Stimulated activated effector memory CD8-positive, alpha-beta T cell treated with anti-CD3 and anti-CD28 coated beads, Interleukin-12 subunit alpha, Interleukin-12 subunit beta, amount 100 ng/mL, for 72 hours (primary cell): ENCODE measurements at regions not wholly inside any gene's neighbourhood (a gene's known extent, or its start where the extent isn't known, plus 50 kb on each side); places are given as distances from the start of the nearest gene placed in this dataset.
"Not testable (repeated sequence)": the region's sequence is repeated elsewhere in the genome, so short reads cannot be mapped to it uniquely, and the experiment has no call there.

Experiments
- ATAC-seq: fragments of 150-1000 bp; cut with Tn5 transposase; 2 replicates; pipeline ENCODE4 v1.10.0; 2021
- DNase-seq, 2 donors: peaks; one replicate each; pipeline ENCODE4 v3.0.0; 2021 to 2022; ENCODE audit warnings: low spot score in 2 of 2
- H3K27ac Mint-ChIP-seq: one replicate; pipeline ENCODE4 v1.8.0; 2022; ENCODE audit warnings: mild to moderate bottlenecking, mixed read lengths
- H3K36me3 Mint-ChIP-seq: one replicate; pipeline ENCODE4 v1.8.0; 2022; ENCODE audit warnings: mild to moderate bottlenecking, mixed read lengths
- H3K4me1 Mint-ChIP-seq: one replicate; pipeline ENCODE4 v1.8.0; 2022; ENCODE audit warnings: mixed read lengths
- H3K4me3 Mint-ChIP-seq: one replicate; pipeline ENCODE4 v1.8.0; 2022; ENCODE audit warnings: mild to moderate bottlenecking, mixed read lengths
- H3K9me3 Mint-ChIP-seq: one replicate; pipeline ENCODE4 v1.8.0; 2022; ENCODE audit warnings: mixed read lengths

DNA sequence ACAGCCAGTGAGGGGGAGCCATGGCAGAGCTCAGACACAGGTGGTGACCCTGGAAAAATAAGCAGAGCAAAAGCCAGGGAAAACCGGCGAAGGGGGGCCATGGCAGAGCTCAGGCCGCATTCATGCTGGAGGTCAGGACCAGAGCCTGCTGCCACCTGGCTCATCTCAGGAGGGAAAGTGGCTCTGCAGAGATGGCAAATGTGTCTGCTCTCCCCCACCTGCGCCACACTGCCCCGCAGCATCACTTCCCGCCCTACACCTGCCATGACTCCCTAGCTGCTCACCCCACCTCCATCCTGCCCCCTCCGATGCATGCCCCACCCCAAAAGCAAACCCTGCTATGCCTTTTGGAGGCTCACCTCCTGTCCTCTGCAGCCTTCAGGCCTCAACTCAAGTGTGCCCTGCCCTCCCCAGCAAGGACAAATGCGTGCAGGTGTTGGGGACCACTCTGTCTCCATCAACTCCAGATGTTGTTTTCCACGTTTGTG lies 123.2 kb upstream of the FGF3 start:
- Mint-ChIP-seq H3K9me3 (no peaks in the 10 kb centered on the region), H3K27ac (no peak overlapping the region), H3K4me1 (no peaks in the 10 kb centered on the region), H3K36me3 (no peaks in the 10 kb centered on the region), H3K4me3 (no peak overlapping the region)
- DNase-seq (no peak), ATAC-seq (no peak)

DNA sequence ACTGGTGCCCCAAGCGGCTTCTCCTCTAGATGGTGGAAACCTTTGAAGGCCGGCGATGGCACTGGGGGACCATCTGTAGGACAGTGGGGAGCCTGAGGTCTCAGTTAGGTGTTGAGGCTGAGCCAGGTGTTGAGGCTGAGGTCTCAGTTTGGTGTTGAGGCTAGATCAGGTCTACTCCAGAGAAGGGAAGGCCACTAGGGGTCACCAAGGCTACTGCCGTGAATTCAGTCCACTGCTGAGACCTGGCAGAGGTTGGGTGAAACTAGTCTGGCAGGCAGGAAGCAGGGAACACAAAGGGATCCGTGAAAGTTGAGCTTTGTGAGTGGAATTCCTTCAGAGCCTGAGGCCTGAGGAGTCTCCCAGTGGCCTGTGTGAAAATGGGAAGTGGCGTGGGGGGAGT lies 123.8 kb upstream of the FGF3 start:
- Mint-ChIP-seq H3K4me1 (no peaks in the 10 kb centered on the region), H3K36me3 (no peaks in the 10 kb centered on the region), H3K27ac (no peak overlapping the region), H3K9me3 (no peaks in the 10 kb centered on the region), H3K4me3 (no peak overlapping the region)
- ATAC-seq (no peak), DNase-seq (no peak)

GRCh38 chr11:69943506-69943905 lies 124.3 kb upstream of the FGF3 start:
- H3K9me3 Mint-ChIP-seq = no peaks in the 10 kb centered on the region
- H3K36me3 Mint-ChIP-seq = no peaks in the 10 kb centered on the region
- H3K4me1 Mint-ChIP-seq = no peaks in the 10 kb centered on the region

GRCh38 chr11:69944146-69944795 lies 125.1 kb upstream of the FGF3 start:
- Mint-ChIP-seq H3K27ac (no peak overlapping the region), H3K9me3 (no peaks in the 10 kb centered on the region)
- DNase-seq = no peak

More at GRCh38 chr11:69943506-69943905, 124.3 kb upstream of the FGF3 start:
- DNase-seq (no peak), ATAC-seq (no peak)
- Mint-ChIP-seq H3K27ac (no peak overlapping the region), H3K4me3 (no peak overlapping the region)

DNA sequence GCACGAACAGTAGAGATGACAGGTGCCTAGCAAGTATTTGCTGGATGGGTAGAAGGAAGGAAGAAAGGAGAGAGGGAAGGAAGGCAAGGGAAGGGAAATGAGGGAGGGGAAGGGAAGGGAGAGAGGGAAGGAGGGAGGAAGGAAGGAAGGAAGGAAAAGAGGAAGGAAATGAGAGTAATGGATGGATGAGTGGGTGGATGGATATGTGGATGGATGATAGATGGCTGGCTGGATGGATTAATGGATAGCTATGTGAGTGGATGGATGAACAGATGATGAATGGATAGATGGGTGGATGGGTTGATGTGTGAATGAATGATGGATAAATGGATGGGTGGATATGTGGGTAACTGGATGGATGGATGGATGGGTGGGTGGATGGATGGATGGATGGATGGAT lies 125.9 kb upstream of the FGF3 start:
- ATAC-seq (no peak), DNase-seq (no peak)
- H3K4me3 Mint-ChIP-seq = no peak overlapping the region
- no peaks in the 10 kb centered on the region for H3K4me1 Mint-ChIP-seq
- H3K36me3 Mint-ChIP-seq = no peaks in the 10 kb centered on the region
- H3K27ac Mint-ChIP-seq = no peak overlapping the region
- no peaks in the 10 kb centered on the region for H3K9me3 Mint-ChIP-seq

More at GRCh38 chr11:69944146-69944795, 125.1 kb upstream of the FGF3 start:
- H3K4me3 Mint-ChIP-seq = no peak overlapping the region
- no peak for ATAC-seq
- H3K4me1 Mint-ChIP-seq = no peaks in the 10 kb centered on the region
- H3K36me3 Mint-ChIP-seq = no peaks in the 10 kb centered on the region

DNA sequence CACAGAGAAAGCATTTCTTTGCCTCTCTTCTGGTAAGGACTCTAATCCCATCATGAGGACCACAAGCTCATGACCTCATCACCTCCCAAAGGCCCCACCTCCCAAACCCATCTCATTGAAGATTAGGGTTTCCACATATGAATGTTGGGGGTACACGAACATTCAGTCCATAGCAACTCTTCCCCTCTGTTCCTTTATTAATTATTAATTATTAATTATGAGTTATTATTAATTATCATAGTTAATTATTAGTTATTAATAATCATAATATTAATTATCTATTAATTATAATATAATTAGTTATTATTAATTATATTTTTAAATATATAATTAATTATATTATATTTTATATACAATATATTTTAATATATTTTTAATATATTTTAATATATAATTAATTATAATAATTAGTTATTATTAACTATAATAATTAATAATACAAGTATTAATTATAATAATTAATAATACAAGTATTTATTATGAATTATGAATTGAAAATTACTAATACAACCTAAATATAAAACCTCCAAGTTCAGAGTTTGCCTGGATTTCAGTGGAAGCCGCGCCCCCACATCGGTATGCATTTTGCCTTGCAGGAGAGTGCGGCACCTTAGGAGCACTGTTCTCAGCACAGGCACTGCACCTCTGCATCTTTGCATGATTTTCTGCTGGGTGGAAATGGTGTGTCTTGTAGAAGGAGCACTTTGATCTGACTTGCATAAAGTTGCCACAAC lies 128.0 kb upstream of the FGF3 start:
- Mint-ChIP-seq H3K9me3 (peaks cover 3% of the 10 kb centered on the region), H3K4me1 (no peaks in the 10 kb centered on the region), H3K27ac (no peak overlapping the region), H3K36me3 (no peaks in the 10 kb centered on the region), H3K4me3 (no peak overlapping the region)
- ATAC-seq (no peak), DNase-seq (no peak)

DNA sequence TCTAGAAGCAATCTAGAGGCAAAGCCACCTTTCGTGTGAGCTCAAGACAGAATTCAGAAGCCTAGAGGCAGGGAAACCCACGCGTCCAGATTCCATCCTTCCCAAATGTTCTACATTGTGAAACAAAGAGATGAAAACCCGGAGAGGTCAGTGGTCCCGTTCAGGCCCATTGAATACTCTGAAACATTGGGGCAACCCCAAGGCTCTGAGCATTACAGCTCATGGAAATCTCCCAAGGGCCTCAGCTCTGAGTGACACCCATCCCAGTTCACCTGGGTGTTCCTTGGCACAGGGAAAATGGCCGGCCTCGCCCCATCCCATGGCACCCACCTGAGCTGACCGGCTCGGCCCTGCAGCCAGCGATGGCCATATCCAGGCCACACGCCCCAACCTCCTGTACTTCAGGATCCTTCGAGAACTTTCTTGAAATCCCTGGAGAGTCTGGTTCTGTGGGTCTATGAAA lies 128.6 kb upstream of the FGF3 start:
- Mint-ChIP-seq H3K27ac (no peak overlapping the region), H3K4me3 (no peak overlapping the region), H3K4me1 (no peaks in the 10 kb centered on the region), H3K36me3 (no peaks in the 10 kb centered on the region), H3K9me3 (peaks cover 3% of the 10 kb centered on the region)
- no peak for DNase-seq
- ATAC-seq = no peak

DNA sequence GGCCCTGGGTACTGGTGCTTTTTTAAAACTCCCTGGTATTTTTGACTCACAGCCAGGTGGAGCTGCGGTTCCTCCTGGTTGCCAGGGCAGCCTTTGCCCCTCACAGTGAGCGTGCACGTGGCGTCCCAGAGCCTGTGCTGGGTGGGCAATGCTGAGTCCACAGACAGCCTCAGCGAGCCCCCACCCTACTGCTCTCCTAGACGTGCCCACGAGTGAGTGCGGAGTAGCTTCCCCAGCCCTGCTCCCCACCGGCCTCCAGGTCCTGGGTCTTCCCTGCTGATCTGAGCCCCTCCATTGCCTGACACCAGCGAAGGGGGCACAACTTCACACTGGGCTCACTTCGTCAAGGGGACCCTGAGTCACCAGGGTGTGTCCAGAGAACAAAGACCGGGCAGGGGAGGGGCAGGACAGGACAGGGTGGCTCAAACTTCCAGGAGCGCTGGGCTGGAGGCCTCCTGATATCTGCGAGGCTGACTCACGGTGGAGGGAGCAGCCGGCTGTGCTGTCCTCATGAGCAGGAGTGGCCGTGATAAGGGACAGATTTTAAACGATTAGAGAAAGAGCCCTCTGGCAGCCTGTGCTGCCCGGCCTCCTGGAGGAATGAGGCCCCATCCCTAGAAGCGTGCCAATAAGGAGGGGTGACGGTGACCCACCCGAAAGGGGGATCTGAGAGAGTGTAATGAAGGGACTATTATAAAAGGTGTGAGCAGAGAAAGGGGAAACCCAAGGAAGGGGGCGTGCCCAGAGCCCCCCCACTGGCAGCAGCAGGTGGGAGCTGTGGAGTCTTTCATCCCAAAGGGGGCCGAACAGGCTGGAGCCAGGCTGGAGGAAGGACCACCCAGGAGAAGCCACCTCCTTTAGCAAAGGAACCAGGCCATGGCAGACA lies 129.3 kb upstream of the FGF3 start:
- no peaks in the 10 kb centered on the region for H3K4me1 Mint-ChIP-seq
- H3K4me3 Mint-ChIP-seq = no peak overlapping the region
- ATAC-seq (no peak), DNase-seq (no peak)
- H3K36me3 Mint-ChIP-seq = no peaks in the 10 kb centered on the region
- peaks cover 3% of the 10 kb centered on the region for H3K9me3 Mint-ChIP-seq
- H3K27ac Mint-ChIP-seq = no peak overlapping the region

DNA sequence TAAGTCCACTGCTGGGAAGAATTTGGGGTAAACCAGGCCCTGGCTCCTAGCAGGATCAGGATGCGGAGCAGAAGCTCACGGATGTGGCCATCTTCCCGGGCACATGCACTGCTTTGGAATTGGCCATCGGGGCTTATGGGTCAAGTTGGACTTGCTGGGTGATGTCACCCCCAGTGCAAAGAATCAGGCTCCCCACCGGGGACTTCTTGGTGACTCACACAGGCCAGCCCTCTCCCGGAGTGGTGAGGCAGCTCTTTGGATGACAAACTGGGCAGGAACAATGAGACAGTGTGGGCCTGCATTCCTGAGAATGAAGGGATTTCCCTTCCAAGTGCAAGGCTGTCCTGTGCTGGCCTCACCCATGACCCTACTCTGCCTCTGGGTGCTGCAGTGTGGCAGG lies 128.8 kb upstream of the ANO1 start:
- no peak for DNase-seq

GRCh38 chr11:69950120-69950519 lies 128.0 kb upstream of the ANO1 start:
- Mint-ChIP-seq H3K27ac (no peak overlapping the region), H3K36me3 (no peaks in the 10 kb centered on the region), H3K9me3 (peaks cover 3% of the 10 kb centered on the region), H3K4me1 (no peaks in the 10 kb centered on the region), H3K4me3 (no peak overlapping the region)
- DNase-seq (no peak), ATAC-seq (no peak)

More for the DNA sequence above, 128.8 kb upstream of the ANO1 start:
- no peak for ATAC-seq
- Mint-ChIP-seq H3K36me3 (no peaks in the 10 kb centered on the region), H3K27ac (no peak overlapping the region), H3K9me3 (peaks cover 3% of the 10 kb centered on the region), H3K4me3 (no peak overlapping the region), H3K4me1 (no peaks in the 10 kb centered on the region)

DNA sequence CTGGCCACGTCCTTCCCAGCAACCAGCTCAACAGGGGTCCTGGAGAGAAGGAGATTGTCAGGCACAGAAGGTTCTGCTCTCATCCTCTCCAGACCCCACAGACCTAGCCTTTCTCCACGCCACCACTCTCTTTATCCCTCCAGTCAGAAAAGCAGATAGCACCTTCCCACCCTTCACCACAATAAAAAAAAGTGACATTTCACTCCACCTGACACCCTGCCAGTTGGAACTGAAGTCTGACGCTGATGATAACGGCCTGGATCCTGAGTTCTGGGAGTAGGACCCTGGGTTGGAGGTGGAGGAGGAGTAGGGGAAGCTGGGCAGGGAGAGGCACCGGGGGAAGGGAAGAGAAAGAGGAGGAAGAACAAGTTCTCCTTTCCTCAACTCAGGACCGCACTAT lies 127.5 kb upstream of the ANO1 start:
- DNase-seq (no peak), ATAC-seq (no peak)
- peaks cover 3% of the 10 kb centered on the region for H3K9me3 Mint-ChIP-seq
- H3K27ac Mint-ChIP-seq = no peak overlapping the region
- no peaks in the 10 kb centered on the region for H3K4me1 Mint-ChIP-seq
- no peak overlapping the region for H3K4me3 Mint-ChIP-seq
- no peaks in the 10 kb centered on the region for H3K36me3 Mint-ChIP-seq

DNA sequence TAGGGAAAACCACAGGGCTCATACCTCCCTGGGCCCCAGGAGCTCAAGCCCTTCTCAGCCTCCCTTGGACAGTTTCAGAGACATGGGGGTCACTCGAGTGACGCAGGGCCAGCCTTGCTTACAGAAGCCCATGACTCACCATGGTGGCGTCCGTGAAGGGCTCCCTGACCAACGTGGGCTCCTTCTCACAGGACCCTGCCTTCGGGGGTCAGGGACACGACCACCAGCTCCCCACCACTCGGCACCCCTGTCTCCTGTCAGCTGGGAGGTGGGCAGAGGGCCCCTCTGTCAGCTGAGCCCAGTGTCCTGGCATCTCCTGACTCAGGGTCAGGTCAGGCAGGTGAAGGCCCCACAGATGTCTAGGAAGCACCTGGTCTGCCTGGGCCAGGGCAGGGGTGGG lies 126.3 kb upstream of the ANO1 start:
- DNase-seq = no peak
- H3K27ac Mint-ChIP-seq = no peak overlapping the region
- peaks cover 3% of the 10 kb centered on the region for H3K9me3 Mint-ChIP-seq
- ATAC-seq = no peak
- no peak overlapping the region for H3K4me3 Mint-ChIP-seq
- H3K36me3 Mint-ChIP-seq = no peaks in the 10 kb centered on the region
- H3K4me1 Mint-ChIP-seq = no peaks in the 10 kb centered on the region

GRCh38 chr11:69952229-69952975 lies 125.7 kb upstream of the ANO1 start:
- ATAC-seq, H3K27ac Mint-ChIP-seq, H3K4me1 Mint-ChIP-seq, H3K4me3 Mint-ChIP-seq, DNase-seq, H3K36me3 Mint-ChIP-seq, H3K9me3 Mint-ChIP-seq: not testable (repeated sequence)

DNA sequence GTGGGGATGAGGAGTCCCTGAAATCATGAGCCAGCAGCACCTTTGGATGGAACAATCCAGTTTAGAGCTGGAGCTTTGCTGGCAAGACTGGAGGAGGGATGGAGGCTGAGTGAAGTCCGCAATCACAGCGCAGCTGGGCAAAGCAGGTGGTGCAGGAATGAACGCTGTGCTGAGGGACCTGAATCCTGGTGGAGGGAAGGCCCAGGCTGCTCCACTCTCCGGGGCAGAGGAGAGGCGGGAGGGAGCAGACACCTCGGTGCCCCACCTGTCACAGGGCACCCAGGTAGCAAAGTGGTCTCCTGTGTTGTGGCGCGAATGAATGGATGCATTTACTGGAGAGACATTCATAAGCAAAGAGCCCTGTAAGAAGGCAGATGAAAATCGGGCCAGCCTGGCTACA lies 124.8 kb upstream of the ANO1 start:
- Mint-ChIP-seq H3K4me3 (no peak overlapping the region), H3K9me3 (peaks cover 3% of the 10 kb centered on the region), H3K27ac (no peak overlapping the region), H3K4me1 (no peaks in the 10 kb centered on the region), H3K36me3 (no peaks in the 10 kb centered on the region)
- ATAC-seq (no peak), DNase-seq (no peak)

DNA sequence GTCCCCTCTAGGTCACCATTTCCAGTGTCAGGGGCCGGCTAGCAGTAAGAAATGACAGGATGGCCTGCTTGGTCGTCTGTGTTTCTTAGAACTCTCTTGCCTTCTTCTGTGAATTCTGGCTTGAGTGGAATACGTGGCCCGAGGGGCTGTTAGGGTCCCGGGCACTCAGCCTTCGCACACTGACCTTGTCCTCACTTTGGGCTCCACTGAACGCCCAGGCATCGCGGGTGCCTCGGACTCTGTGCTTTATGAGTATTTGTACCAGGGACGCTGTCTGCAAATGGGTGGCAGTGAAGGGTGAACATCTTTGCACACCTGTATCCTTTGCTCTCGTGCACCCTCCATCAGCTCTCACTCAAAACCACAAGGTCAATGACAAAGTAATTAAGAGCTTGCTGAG lies 123.4 kb upstream of the ANO1 start:
- H3K36me3 Mint-ChIP-seq = no peaks in the 10 kb centered on the region
- no peak overlapping the region for H3K4me3 Mint-ChIP-seq
- no peak for ATAC-seq
- H3K27ac Mint-ChIP-seq = no peak overlapping the region
- peaks cover 3% of the 10 kb centered on the region for H3K9me3 Mint-ChIP-seq
- no peaks in the 10 kb centered on the region for H3K4me1 Mint-ChIP-seq
- DNase-seq = no peak
